LNCAP (cell line): ENCODE measurements at regions not wholly inside any gene's neighbourhood (a gene's known extent, or its start where the extent isn't known, plus 50 kb on each side); places are given as distances from the start of the nearest gene placed in this dataset.

ENCODE experiments used
- TF ChIP-seq, protein P1 (sequence below): fragments of 450-650 bp; IDR thresholded peaks from 2 replicates; pipeline ENCODE4 v1.5.1; 2017; ENCODE audit warnings: mild to moderate bottlenecking

DNA sequence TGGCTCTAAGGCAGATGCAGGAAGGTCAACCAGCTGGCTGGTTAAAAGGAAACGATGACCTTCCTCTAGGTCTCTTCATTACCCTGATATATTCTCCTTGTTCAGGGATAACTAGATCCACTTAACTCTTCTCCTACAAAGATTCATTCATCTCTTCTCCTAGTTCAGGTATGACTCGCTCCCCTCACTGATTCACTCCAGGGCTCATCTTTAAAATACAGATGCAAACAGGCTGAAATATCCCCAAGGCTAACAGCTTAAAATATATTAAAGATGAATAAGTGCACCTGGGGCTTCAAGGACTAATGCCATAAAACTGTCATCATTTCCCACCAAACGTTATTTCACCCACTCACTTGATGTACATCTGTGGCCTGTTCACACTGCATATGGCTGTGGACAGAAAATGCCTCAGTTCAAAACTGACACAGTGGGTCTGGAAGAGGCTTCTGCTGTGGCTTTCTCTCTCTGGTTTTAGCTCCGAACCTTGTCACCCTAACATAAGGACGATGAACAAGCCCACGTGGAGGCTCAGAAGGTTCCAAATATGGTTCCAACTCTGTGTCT lies 366.9 kb downstream of the DEPDC1B start:
- TF ChIP-seq, protein P1, sequence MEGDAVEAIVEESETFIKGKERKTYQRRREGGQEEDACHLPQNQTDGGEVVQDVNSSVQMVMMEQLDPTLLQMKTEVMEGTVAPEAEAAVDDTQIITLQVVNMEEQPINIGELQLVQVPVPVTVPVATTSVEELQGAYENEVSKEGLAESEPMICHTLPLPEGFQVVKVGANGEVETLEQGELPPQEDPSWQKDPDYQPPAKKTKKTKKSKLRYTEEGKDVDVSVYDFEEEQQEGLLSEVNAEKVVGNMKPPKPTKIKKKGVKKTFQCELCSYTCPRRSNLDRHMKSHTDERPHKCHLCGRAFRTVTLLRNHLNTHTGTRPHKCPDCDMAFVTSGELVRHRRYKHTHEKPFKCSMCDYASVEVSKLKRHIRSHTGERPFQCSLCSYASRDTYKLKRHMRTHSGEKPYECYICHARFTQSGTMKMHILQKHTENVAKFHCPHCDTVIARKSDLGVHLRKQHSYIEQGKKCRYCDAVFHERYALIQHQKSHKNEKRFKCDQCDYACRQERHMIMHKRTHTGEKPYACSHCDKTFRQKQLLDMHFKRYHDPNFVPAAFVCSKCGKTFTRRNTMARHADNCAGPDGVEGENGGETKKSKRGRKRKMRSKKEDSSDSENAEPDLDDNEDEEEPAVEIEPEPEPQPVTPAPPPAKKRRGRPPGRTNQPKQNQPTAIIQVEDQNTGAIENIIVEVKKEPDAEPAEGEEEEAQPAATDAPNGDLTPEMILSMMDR = no peak

DNA sequence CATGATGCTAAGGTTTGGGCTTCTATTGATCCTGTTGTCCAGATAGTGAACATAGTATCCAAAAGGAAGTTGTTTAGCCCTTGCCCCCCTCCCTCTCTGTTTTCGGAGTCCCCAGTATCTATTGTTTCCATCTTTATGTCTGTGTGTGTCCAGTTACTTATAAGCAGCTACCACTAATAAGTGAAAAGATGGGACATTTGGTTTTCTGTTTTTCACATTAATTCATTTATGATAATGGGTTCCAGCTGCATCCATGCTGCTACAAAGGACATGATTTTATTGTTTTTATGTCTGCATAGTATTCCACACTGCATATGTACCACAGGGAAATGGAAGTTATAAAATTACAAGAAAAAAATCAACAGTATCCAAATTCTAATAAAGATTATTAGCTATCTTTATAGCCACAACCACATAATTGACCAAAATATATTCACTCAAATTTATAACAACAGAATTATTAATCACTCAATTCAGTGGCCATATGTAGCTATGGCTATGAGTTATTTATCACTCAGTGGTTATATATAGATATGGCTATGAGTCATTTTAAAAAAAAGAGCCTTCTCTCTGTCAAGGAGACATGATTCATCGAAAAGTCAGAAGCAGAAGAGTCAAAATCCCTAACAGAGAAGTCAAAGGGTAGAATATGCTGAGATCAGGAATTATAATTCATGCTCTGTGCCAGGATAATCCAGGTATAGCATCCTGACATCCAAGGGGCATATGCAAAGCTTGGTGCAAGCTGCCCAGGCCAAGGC lies 367.5 kb downstream of the DEPDC1B start:
- TF ChIP-seq, protein P1 = no peak

DNA sequence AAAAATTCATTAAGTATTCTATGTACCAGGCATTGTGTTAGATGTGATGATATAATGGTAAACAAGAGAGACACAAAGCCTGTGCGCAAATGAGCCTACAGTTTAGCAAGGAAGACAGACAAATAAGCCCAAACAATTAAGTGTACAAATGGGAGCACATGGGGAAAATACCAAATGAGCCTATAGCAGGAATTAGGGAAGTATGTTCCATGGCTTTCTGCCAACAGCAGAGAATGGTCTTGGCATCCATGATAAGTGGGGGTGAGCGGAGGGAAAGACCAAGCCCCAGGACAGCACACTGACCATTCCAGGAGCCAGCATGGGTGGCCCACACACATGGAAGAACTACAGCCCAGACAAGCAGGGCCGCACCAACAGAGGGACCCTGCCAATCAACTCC lies 369.7 kb downstream of the DEPDC1B start:
- TF ChIP-seq, protein P1 = no peak

DNA sequence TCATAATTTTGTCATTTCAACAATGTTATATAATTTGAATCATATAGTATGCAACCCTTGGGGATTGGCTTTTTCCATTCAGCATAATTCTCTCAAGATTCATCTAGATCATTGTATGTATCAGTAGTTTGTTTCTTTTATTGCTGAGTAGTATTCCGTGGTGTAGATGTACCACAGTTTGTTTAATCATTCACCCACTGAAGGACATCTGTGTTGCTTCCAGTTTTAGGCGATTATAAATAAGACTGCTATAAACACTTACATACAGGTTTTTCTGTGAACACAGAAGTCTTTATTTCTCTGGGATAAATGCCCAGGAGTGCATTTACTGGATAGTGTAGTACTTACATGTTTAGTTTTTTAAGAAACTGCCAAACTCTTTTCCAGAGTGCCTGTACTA lies 374.1 kb downstream of the DEPDC1B start:
- TF ChIP-seq, protein P1 = no peak

DNA sequence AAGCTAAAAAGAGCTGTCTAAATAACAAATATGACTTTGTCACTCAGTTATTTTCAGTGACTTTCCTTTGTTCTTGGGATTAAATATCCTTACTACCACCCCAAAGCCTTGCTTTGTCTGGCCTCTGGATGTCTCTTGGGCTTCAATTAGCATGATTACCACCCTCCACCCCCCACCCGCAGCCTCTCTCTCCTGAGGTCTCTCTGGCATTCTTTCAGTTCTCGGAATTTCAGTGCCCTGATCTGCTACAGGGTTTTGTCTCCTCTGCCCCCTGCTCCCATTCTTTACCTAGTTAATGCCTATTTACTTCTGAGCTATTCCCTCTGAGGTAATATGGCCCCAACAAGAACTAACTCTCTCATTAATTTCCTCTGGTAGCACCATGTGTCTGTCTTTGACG lies 376.4 kb downstream of the DEPDC1B start:
- TF ChIP-seq, protein P1 = no peak

DNA sequence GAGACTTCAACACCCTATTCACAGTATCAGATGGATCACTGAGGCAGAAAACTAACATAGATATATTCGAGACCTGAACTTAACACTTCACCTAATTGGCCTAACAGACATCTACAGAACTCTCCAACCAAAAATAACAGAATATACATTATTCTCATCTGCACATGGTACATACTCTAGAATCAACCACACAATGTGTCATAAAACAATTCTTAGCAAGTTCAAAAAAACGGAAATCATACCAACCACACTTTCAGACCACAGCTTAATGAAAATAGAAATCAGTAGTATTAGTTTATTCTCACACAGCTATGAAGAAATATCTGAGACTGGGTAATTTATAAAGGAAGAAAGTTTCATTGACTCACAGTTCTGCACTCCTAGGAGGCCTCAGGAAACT lies 387.9 kb downstream of the DEPDC1B start:
- TF ChIP-seq, protein P1 = no peak

DNA sequence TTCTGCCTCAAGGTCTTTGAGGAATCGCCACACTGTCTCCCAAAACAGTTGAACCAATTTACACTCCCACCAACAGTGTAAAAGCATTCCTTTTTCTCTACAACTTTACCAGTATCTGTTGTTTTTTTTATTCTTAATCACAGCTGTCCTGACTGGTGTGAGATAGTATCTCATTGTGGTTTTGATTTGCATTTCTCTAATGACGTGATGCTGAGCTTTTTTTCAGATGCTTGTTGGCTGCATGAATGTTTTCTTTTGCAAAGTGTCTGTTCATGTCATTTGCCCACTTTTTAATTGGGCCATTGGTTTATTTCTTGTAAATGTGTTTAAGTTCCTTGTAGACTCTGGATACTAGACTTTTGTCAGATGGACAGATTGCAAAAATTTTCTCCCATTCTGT lies 400.0 kb downstream of the DEPDC1B start:
- TF ChIP-seq, protein P1 = no peak

DNA sequence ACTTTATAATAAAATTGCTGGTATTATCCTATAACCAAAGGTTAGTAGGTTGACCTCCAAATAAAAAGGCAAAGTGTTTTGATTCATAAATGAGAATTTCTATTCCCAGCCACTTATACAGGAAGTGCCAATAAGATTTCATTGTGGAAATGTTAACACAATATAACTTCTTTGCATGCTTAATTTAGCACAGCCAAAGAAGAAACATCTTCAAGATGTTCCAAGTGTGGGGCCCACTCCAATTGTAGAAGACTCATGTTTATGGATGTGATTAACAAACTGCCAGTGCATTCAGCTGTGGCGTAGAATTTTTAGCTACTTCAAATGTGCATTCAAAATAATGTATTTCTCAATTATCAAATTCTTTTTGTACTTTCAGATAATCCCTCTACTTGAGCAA lies 402.3 kb downstream of the DEPDC1B start:
- TF ChIP-seq, protein P1 = no peak
